K562 (cell line): ENCODE measurements at regions not wholly inside any gene's neighbourhood (a gene's known extent, or its start where the extent isn't known, plus 50 kb on each side); places are given as distances from the start of the nearest gene placed in this dataset.

ENCODE experiments used
- ATAC-seq: fragments of 200-7000 bp; cut with Tn5 transposase; 3 replicates; pipeline ENCODE4 v1.9.1; 2020; ENCODE audit warnings: moderate library complexity
- BruUV-seq: library from RNA; stranded (reverse); fragments of 400-500 nt; replicated peaks from 2 replicates; lab custom pipeline; 2021; lab: Mats Ljungman, UMichigan
- CTCF ChIA-PET: fragments of 300-600 bp; formaldehyde crosslinking; extraction: SDS; loops from one replicate; lab custom pipeline; 2021; ENCODE audit warnings: low intra/inter-chr PET ratio; lab: Yijun Ruan, JAX
- POLR2A ChIA-PET: fragments of 300-600, 350-650 bp; sonication (Branson Sonifier 250); formaldehyde crosslinking; extraction: SDS; loops from one replicate; lab custom pipeline; 2021; ENCODE audit warnings: antibody characterized with exemption, inconsistent platforms; lab: Yijun Ruan, JAX
- DNase-seq, 4 experiments: peaks; one replicate each; pipeline versions ENCODE4 v3.0.0 to v3.0.0-alpha.2; 2011 to 2018; ENCODE audit warnings: low spot score in 3 of 4, mixed read lengths in 3 of 4; ENCODE audit errors: extremely low read depth in 1 of 4
- FAIRE-seq: peaks from 2 replicates; lab custom pipeline; 2011; peaks lifted over from hg19 to GRCh38; lab: Jason Lieb, UNC
- H2AFZ ChIP-seq: 2 replicates; pipeline ENCODE4 v1.6.0; 2011; ENCODE audit warnings: low read depth, low read length, control low read depth, inconsistent platforms
- H3K27ac ChIP-seq: fragments of 200-600 bp; 3 replicates; pipeline ENCODE4 v1.8.0; 2011; ENCODE audit warnings: low read depth, mild to moderate bottlenecking, control low read depth, inconsistent platforms, low read length, moderate library complexity, mixed read lengths; ENCODE audit errors: extremely low read depth
- H3K27me3 ChIP-seq, 2 experiments: fragments of 300-600 bp in 1 of 2; 2 replicates in 1 of 2; 3 replicates in 1 of 2; pipeline versions ENCODE4 v1.6.0 to v1.8.0; 2011; ENCODE audit warnings: inconsistent platforms in 2 of 2, low read length in 2 of 2, mild to moderate bottlenecking in 1 of 2, mixed read lengths in 1 of 2, moderate library complexity in 1 of 2; ENCODE audit not compliant: control insufficient read depth in 2 of 2, insufficient read depth in 2 of 2
- H3K36me3 ChIP-seq: fragments of 300-600 bp; 3 replicates; pipeline ENCODE4 v1.8.0; 2011; ENCODE audit warnings: mild to moderate bottlenecking, low read length, inconsistent platforms; ENCODE audit not compliant: control insufficient read depth, insufficient read depth
- H3K4me1 ChIP-seq, 2 experiments: fragments of 200-600 bp in 1 of 2; replicated peaks in 1 of 2; 2 replicates in 1 of 2; 3 replicates in 1 of 2; pipeline versions ENCODE4 v1.5.1 to v1.8.0; 2011; ENCODE audit warnings: inconsistent platforms in 2 of 2, low read length in 2 of 2, mild to moderate bottlenecking in 1 of 2, mixed read lengths in 1 of 2, moderate library complexity in 1 of 2; ENCODE audit not compliant: control insufficient read depth in 2 of 2, insufficient read depth in 2 of 2
- H3K4me2 ChIP-seq: 2 replicates; pipeline ENCODE4 v1.6.1; 2011; ENCODE audit warnings: low read length, control low read depth, inconsistent platforms, mixed read lengths; ENCODE audit not compliant: insufficient read depth
- H3K4me3 ChIP-seq: fragments of 200-600 bp; sonication (generic), shearing (Covaris generic); 2 replicates; pipeline ENCODE4 v1.5.1; 2016; ENCODE audit warnings: control low read depth, inconsistent platforms
- H3K79me2 ChIP-seq: fragments of 200-600 bp; 3 replicates; pipeline ENCODE4 v1.8.0; 2011; ENCODE audit warnings: low read length, inconsistent platforms; ENCODE audit not compliant: control insufficient read depth, insufficient read depth
- H3K9ac ChIP-seq, 2 experiments: 2 replicates each; pipeline versions ENCODE4 v1.6.0 to v1.6.1; 2011; ENCODE audit warnings: low read depth in 2 of 2, low read length in 2 of 2, control low read depth in 1 of 2, inconsistent platforms in 1 of 2, mild to moderate bottlenecking in 1 of 2, mixed read lengths in 1 of 2; ENCODE audit not compliant: insufficient read depth in 1 of 2
- H3K9me1 ChIP-seq: one replicate; pipeline ENCODE4 v1.6.0; 2011; ENCODE audit warnings: inconsistent platforms, mild to moderate bottlenecking, low read length, moderate library complexity; ENCODE audit not compliant: control insufficient read depth, insufficient read depth
- H3K9me3 ChIP-seq: replicated peaks from 2 replicates; pipeline ENCODE4 v1.5.1; 2011; ENCODE audit warnings: low read depth, low read length, inconsistent platforms; ENCODE audit not compliant: control insufficient read depth, insufficient read depth
- H4K20me1 ChIP-seq: replicated peaks from 2 replicates; pipeline ENCODE4 v1.6.1; 2011; ENCODE audit warnings: low read length, inconsistent platforms, mixed read lengths; ENCODE audit not compliant: control insufficient read depth, insufficient read depth
- BRF1 ChIP-seq: IDR thresholded peaks from 3 replicates; pipeline ENCODE4 v1.6.1; 2011; ENCODE audit warnings: borderline replicate concordance, mild to moderate bottlenecking; ENCODE audit not compliant: insufficient read length; ENCODE audit errors: extremely low read depth
- E2F1 ChIP-seq: sonication (generic); formaldehyde crosslinking; IDR thresholded peaks from 2 replicates; pipeline ENCODE4 v1.8.1; 2023; ENCODE audit warnings: mild to moderate bottlenecking, missing genetic modification reagents, moderate library complexity
- ETS2 ChIP-seq: IDR thresholded peaks from 2 replicates; pipeline ENCODE4 v1.6.1; 2016; ENCODE audit warnings: borderline replicate concordance, missing genetic modification characterization, mild to moderate bottlenecking, moderate library complexity, missing compliant biosample characterization; ENCODE audit not compliant: poor library complexity, severe bottlenecking
- HNRNPUL1 ChIP-seq: fragments of 200-400 bp; formaldehyde crosslinking; IDR thresholded peaks from 2 replicates; pipeline ENCODE4 v1.6.1; 2017; ENCODE audit warnings: low read length
- IRF1 ChIP-seq: sonication (generic); formaldehyde crosslinking; IDR thresholded peaks from 2 replicates; pipeline ENCODE4 v1.8.0; 2022; ENCODE audit warnings: missing genetic modification reagents, mild to moderate bottlenecking, borderline replicate concordance
- NUFIP1 ChIP-seq: fragments of 450-650 bp; IDR thresholded peaks from 2 replicates; pipeline ENCODE4 v1.6.1; 2018; ENCODE audit not compliant: partially characterized antibody
- POLR2AphosphoS2 ChIP-seq: IDR thresholded peaks from 2 replicates; pipeline ENCODE4 v1.6.1; 2012; ENCODE audit warnings: low read length, improper control_type of control experiment
- TRIM25 ChIP-seq: fragments of 450-650 bp; IDR thresholded peaks from 2 replicates; pipeline ENCODE4 v1.7.0; 2016; ENCODE audit warnings: borderline replicate concordance
- ZNF436 ChIP-seq: fragments of 250-450, 450-650 bp; sonication (Bioruptor Pico); formaldehyde crosslinking; IDR thresholded peaks from 2 replicates; pipeline ENCODE4 v1.7.0; 2020; ENCODE audit warnings: mild to moderate bottlenecking
- ZNF586 ChIP-seq: fragments of 450-650 bp; formaldehyde crosslinking; conservative IDR thresholded peaks from 2 replicates; pipeline ENCODE4 v1.4.0; 2020; ENCODE audit warnings: mild to moderate bottlenecking, moderate library complexity
- WGBS: fragments of 100-300 bp; shearing (Covaris generic); methylation state at CpG from one replicate; pipeline ENCODE4 v1.1.6; 2016; ENCODE audit warnings: low coverage, mixed read lengths; ENCODE audit not compliant: insufficient coverage; ENCODE audit errors: missing lambda C conversion rate; 5-methylcytosine and 5-hydroxymethylcytosine counted together
- in situ Hi-C: fragments of 300-500 bp; cut with MboI; formaldehyde crosslinking; loops from 4 replicates; pipeline ENCODE4 v1.15.0; 2018; ENCODE audit warnings: inconsistent platforms, mixed read lengths
- intact Hi-C: fragments of 100-400 bp; cut with micrococcal nuclease; formaldehyde crosslinking; loops from 2 replicates; pipeline ENCODE4 v1.14.2; 2022

GRCh38 chr10:108412323-108412722, 1247.8 kb upstream of the SORCS1 start:
- intact Hi-C loops (no loop called here), in situ Hi-C loops (no loop called here)
- TF ChIP-seq NUFIP1 (no peak), ETS2 (tag) (no peak), BRF1 (no peak), E2F1 (CRISPR knock-in tag) (no peak), TRIM25 (no peak), HNRNPUL1 (no peak), ZNF436 (CRISPR knock-in tag) (no peak), IRF1 (CRISPR knock-in tag) (no peak), POLR2AphosphoS2 (no peak), ZNF586 (CRISPR knock-in tag) (no peak)
- H2AFZ ChIP-seq, result no peak overlapping the region
- DNase-seq, result no peak
- no peak overlapping the region for H3K4me2 ChIP-seq
- H3K27ac ChIP-seq, result no peak overlapping the region
- no peaks in the 10 kb centered on the region for H3K9me3 ChIP-seq
- H3K36me3 ChIP-seq, result no peaks in the 10 kb centered on the region
- no peaks in the 10 kb centered on the region for H3K9me1 ChIP-seq
- no peaks in the 10 kb centered on the region for H3K4me1 ChIP-seq
- no peaks in the 10 kb centered on the region for H3K79me2 ChIP-seq
- no peaks in the 10 kb centered on the region for H4K20me1 ChIP-seq
- CTCF ChIA-PET, result no interaction called here
- WGBS, result 0% methylated on average over 1 of the region's 2 CpGs
- no peaks in the 10 kb centered on the region for H3K27me3 ChIP-seq
- FAIRE-seq, result no peak
- POLR2A ChIA-PET, result no interaction called here
- no TSS peak for BruUV-seq
- H3K4me3 ChIP-seq, result no peak overlapping the region
- no peak overlapping the region for H3K9ac ChIP-seq
- no peak for ATAC-seq
